Type B pancreatic cell (in vitro differentiated cells): ENCODE measurements at regions not wholly inside any gene's neighbourhood (a gene's known extent, or its start where the extent isn't known, plus 50 kb on each side); places are given as distances from the start of the nearest gene placed in this dataset.
"Not testable (repeated sequence)": the region's sequence is repeated elsewhere in the genome, so short reads cannot be mapped to it uniquely, and the experiment has no call there.

Source experiments
- DNase-seq: peaks from one replicate; pipeline ENCODE4 v3.0.0; 2021; ENCODE audit warnings: mixed read lengths; ENCODE audit not compliant: unreplicated experiment; ENCODE audit errors: extremely low spot score
- H3K27ac Mint-ChIP-seq: 2 replicates; pipeline ENCODE4 v1.8.0; 2021; ENCODE audit warnings: mild to moderate bottlenecking, mixed read lengths
- H3K27me3 Mint-ChIP-seq: 2 replicates; pipeline ENCODE4 v1.8.0; 2021; ENCODE audit warnings: mixed read lengths
- H3K36me3 Mint-ChIP-seq: 2 replicates; pipeline ENCODE4 v1.8.0; 2021; ENCODE audit warnings: mixed read lengths
- H3K4me1 Mint-ChIP-seq: one replicate; pipeline ENCODE4 v1.8.0; 2021; ENCODE audit warnings: mixed read lengths; ENCODE audit not compliant: unreplicated experiment
- H3K4me3 Mint-ChIP-seq: 2 replicates; pipeline ENCODE4 v1.8.0; 2021; ENCODE audit warnings: mild to moderate bottlenecking, mixed read lengths
- H3K9me3 Mint-ChIP-seq: 2 replicates; pipeline ENCODE4 v1.8.0; 2021; ENCODE audit warnings: mixed read lengths
- CTCF ChIP-seq: fragments of 200-600 bp; sonication (generic); conservative IDR thresholded peaks from 2 replicates; pipeline ENCODE4 v1.5.0; 2021; ENCODE audit warnings: antibody characterized with exemption, mild to moderate bottlenecking

- not testable (repeated sequence) for H3K9me3 Mint-ChIP-seq, H3K27me3 Mint-ChIP-seq, H3K4me1 Mint-ChIP-seq, H3K27ac Mint-ChIP-seq, H3K4me3 Mint-ChIP-seq, DNase-seq, H3K36me3 Mint-ChIP-seq
Measured at GRCh38 chr17:445839-446238, 93.2 kb upstream of the RPH3AL start, which contains the start of gene RFLNB. TSS of gene RFLNB (minus strand) at chr17:445939.

GRCh38 chr17:444879-445454, 92.4 kb upstream of the RPH3AL start:
- TF ChIP-seq CTCF, result no peak
- Mint-ChIP-seq H3K4me3 (no peak overlapping the region), H3K27ac (no peak overlapping the region), H3K27me3 (no peaks in the 10 kb centered on the region), H3K4me1 (no peaks in the 10 kb centered on the region), H3K36me3 (no peaks in the 10 kb centered on the region), H3K9me3 (no peaks in the 10 kb centered on the region)
- DNase-seq, result no peak

- no peak overlapping the region for H3K27ac Mint-ChIP-seq
Measured at GRCh38 chr17:443109-443508, 90.5 kb upstream of the RPH3AL start.

GRCh38 chr17:441155-441950, 88.7 kb upstream of the RPH3AL start:
- DNase-seq, result no peak
- no peak for TF ChIP-seq CTCF
- Mint-ChIP-seq H3K4me1 (no peaks in the 10 kb centered on the region), H3K27me3 (no peaks in the 10 kb centered on the region), H3K36me3 (no peaks in the 10 kb centered on the region), H3K27ac (no peak overlapping the region), H3K4me3 (no peak overlapping the region), H3K9me3 (no peaks in the 10 kb centered on the region)

More at GRCh38 chr17:443109-443508, 90.5 kb upstream of the RPH3AL start:
- no peaks in the 10 kb centered on the region for H3K36me3 Mint-ChIP-seq
- no peaks in the 10 kb centered on the region for H3K4me1 Mint-ChIP-seq
- no peaks in the 10 kb centered on the region for H3K9me3 Mint-ChIP-seq
- H3K27me3 Mint-ChIP-seq, result no peaks in the 10 kb centered on the region
- DNase-seq, result no peak
- TF ChIP-seq CTCF, result no peak
- H3K4me3 Mint-ChIP-seq, result no peak overlapping the region

GRCh38 chr17:438191-438590, 85.6 kb upstream of the RPH3AL start:
- H3K36me3 Mint-ChIP-seq, result no peaks in the 10 kb centered on the region
- H3K4me3 Mint-ChIP-seq, result no peak overlapping the region
- no peak for TF ChIP-seq CTCF
- peaks cover 2% of the 10 kb centered on the region for H3K27me3 Mint-ChIP-seq
- no peak for DNase-seq
- H3K9me3 Mint-ChIP-seq, result peaks cover 8% of the 10 kb centered on the region
- no peaks in the 10 kb centered on the region for H3K4me1 Mint-ChIP-seq
- H3K27ac Mint-ChIP-seq, result no peak overlapping the region

- Mint-ChIP-seq H3K4me1 (no peaks in the 10 kb centered on the region), H3K9me3 (peaks cover 8% of the 10 kb centered on the region)
Measured at GRCh38 chr17:437545-437944, 84.9 kb upstream of the RPH3AL start.

More at GRCh38 chr17:437545-437944, 84.9 kb upstream of the RPH3AL start:
- no peak for TF ChIP-seq CTCF
- no peaks in the 10 kb centered on the region for H3K36me3 Mint-ChIP-seq
- no peak overlapping the region for H3K4me3 Mint-ChIP-seq
- DNase-seq, result no peak
- H3K27ac Mint-ChIP-seq, result no peak overlapping the region
- H3K27me3 Mint-ChIP-seq, result peaks cover 2% of the 10 kb centered on the region
